HG02623 (cell line): ENCODE measurements at regions not wholly inside any gene's neighbourhood (a gene's known extent, or its start where the extent isn't known, plus 50 kb on each side); places are given as distances from the start of the nearest gene placed in this dataset.
"Not testable (repeated sequence)": the region's sequence is repeated elsewhere in the genome, so short reads cannot be mapped to it uniquely, and the experiment has no call there.

ENCODE experiments used
- ATAC-seq: cut with Tn5 transposase; IDR thresholded peaks from one replicate; pipeline ENCODE4 v1.9.1; 2021; ENCODE audit warnings: moderate library complexity; ENCODE audit not compliant: unreplicated experiment

GRCh38 chr2:193219413-193219812 lies 1024.7 kb upstream of the TMEFF2 start:
- no peak for ATAC-seq

DNA sequence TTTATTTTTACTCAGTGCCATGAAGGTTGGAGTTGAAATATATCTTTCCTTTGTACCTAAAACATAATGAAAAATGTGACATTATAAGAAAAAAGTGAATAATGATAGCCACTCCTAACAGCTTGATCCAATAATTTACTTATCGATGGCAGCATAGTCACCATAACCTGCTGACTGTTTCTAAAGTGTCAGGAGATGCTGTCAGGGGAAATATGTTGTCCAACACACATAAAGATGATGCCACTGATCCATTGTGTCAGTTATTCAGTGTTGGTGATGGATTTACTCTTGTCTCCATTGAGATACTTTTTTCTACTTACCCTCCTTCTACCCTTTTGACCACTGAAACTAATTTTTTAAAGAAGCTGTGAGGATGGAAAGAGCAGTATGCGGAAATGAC lies 1006.9 kb upstream of the TMEFF2 start:
- ATAC-seq, result no peak

- ATAC-seq, result no peak
These were observed 1004.6 kb upstream of the TMEFF2 start for GRCh38 chr2:193199322-193199721.

- no peak for ATAC-seq
These were observed 993.1 kb upstream of the TMEFF2 start for GRCh38 chr2:193187816-193188215.

- ATAC-seq, result not testable (repeated sequence)
These were observed 976.2 kb upstream of the TMEFF2 start for GRCh38 chr2:193170981-193171380.

- ATAC-seq, result no peak
These were observed 961.7 kb upstream of the TMEFF2 start for GRCh38 chr2:193156480-193156879.

DNA sequence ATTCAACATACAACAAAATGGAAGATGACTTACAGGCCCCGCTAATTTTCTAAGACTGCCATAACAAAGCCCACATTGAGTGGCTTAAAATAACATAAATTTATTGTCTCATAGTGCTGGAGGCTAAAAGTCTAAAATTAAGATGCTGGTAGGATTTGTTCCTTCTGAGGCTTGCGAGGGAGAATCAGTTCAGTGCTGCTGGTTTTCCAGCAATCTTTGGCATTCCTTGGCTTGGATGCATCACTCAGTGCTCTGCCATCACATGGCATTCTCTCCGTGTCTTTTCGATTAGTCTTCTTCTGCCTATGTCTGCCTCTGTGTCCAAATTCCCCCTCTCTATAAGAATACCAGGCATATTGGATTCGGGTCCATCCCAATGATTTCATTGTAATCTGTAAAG lies 959.3 kb upstream of the TMEFF2 start:
- no peak for ATAC-seq

DNA sequence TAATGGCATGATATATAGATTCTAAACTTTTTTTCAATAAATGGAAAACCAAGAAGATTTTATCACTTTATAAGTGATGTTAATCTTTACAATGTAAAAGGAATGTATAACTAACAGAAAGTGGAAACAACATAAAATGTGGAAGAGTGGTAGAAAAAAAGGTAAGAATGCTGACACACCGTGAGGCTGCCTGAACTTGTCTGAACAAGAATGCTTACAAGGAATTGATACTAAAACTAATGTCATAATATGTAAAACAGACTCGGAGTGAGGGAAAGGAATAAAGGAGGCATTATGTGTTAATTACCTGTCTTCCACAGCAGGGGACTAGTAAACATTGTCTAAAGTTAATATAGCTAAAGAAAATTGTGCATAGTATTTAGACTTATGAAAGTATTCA lies 958.8 kb upstream of the TMEFF2 start:
- ATAC-seq, result no peak

DNA sequence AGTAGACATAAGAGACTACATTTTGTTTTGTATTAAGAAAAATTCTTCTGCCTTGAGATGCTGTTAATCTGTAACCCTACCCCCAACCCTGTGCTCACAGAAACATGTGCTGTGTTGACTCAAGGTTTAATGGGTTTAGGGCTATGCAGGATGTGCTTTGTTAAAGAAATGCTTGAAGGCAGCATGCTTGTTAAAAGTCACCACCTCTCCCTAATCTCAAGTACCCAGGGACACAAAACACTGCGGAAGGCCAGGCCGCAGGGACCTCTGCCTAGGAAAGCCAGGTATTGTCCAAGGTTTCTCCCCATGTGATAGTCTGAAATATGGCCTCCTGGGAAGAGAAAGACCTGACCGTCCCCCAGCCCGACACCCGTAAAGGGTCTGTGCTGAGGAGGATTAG lies 947.7 kb upstream of the TMEFF2 start:
- not testable (repeated sequence) for ATAC-seq

GRCh38 chr2:193141998-193142397 lies 947.3 kb upstream of the TMEFF2 start:
- no peak for ATAC-seq

GRCh38 chr2:193140895-193141294 lies 946.2 kb upstream of the TMEFF2 start:
- ATAC-seq, result not testable (repeated sequence)

GRCh38 chr2:193124815-193125214 lies 930.1 kb upstream of the TMEFF2 start:
- no peak for ATAC-seq

DNA sequence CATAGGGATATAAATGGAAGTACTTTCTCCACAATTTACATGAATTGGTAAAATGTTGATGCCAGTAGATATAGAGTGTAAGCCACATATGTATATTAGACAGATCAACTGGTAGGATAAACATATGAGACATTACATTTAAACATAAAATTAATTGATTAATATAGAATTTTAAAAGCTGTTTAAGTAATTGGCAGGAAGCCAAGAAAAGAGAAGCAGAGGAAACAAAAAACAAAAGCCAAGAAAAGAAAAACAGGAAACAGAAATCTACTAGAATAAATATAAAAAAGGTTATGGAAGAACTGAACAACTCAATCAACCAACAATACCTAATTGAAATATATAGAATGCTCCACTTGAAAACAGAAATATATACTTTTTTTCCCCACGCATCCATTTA lies 920.1 kb upstream of the TMEFF2 start:
- no peak for ATAC-seq

DNA sequence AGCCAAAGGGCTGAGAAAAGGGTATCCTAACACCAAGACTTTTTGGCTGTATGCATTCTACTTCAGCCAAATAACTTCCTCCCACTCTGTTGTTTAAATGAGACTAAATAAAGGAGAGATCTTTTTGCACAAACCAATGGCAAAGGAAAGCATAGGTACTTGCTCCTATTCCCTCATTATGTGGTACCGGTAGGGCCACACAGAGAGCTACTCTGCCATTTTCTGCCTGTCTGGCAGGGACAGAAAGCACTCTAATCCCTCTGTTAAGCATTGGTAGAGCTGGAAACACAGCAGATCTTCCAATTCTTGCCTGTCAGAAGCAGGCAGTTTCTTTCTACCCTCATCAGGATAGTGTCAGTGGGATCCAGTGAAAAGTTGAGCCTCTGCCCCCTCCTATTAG lies 918.3 kb upstream of the TMEFF2 start:
- ATAC-seq, result no peak

- no peak for ATAC-seq
These were observed 908.3 kb upstream of the TMEFF2 start for GRCh38 chr2:193103064-193103463.

DNA sequence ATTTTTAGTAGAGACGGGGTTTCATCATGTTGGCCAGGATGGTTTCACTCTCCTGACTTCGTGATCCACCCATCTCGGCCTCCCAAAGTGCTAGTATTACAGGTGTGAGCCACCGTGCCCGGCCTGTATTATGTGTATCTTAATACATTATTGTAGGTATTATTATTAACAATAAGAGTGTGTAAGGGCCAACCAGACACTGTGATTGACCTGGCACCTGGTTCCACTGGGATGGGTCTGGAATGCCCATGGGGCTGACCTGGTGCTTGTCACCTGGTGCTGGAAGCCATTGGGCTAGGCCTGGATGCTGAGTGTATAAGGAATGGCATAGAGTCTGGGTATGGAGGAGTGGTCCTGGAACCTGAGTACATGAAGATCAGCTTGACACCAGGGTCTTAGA lies 906.9 kb upstream of the TMEFF2 start:
- ATAC-seq, result no peak

- no peak for ATAC-seq
These were observed 893.3 kb upstream of the TMEFF2 start for GRCh38 chr2:193088026-193088425.

DNA sequence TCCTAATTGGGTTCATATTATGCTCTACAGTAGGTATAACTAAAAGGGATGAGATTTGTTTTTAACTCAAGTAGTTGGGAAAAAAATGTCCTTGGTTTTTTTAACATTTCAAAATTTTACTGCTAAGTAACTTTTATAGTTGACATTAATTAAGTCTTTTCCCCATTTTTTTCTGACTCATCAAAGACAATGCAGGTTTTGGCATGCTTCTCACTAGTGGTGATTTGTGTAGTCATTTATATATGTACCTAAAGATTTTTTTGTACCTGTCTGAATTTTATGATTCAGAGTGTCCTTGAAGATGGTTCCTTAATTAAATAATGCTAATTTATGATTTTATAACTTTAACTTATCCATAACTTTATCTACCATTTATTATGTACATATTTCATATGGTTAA lies 882.3 kb upstream of the TMEFF2 start:
- ATAC-seq, result no peak

GRCh38 chr2:193074933-193075332 lies 880.2 kb upstream of the TMEFF2 start:
- no peak for ATAC-seq

DNA sequence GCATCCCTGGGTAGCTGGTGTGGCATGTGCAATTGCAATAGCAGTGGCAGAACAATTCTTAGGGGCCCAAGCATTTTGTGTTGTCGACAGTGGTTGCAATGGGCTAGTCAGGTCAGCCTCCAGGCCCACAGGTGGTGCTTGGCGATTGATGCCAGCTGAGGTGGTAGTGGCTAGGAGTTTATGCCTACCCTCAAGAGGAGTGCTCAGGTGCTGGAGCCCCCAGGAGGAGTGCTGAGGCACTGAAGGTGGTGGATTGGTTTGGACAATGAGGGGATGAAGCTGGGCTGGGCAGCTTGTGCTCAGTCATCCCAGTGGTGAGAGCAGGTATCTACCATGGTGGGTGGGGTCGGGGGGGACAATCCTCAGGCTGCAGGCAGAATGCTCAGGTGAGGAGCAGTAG lies 877.9 kb upstream of the TMEFF2 start:
- ATAC-seq, result no peak

DNA sequence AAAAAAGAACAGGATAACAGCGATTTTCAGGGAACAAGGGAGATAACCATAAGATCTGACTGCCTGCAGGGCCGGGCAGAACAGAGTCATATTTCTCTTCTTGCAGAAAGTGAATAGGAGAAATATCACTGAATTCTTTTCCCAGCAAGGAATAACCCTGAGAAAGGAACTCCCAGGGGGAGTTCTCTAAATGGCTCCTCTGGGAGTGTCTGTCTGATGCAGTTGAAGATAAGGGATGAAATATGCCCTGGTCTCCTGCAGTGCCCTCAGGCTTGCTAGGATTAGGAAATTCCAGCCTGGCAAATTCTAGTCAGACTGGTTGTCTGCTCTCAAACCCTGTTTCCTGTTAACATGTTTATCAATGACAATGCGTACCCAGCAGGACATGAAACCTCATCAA lies 830.8 kb upstream of the TMEFF2 start:
- ATAC-seq, result not testable (repeated sequence)

DNA sequence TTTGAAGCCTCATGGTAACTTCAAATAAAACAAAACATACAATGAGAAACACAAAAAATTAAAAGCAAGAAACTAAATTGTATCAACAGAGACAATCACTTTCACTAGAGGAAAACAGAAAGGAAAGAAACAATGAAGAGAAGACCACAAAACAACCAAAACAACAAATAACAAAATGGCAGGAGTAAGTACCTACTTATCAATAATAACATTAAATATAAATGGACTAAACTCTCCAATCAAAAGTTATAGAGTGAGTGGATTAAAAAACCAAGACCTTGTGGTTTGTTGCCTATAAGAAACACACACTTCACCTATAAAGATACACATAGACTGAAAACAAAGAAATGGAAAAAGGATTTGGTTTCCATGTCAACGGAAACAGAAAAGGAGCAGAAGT lies 830.1 kb upstream of the TMEFF2 start:
- no peak for ATAC-seq

- ATAC-seq, result no peak
These were observed 817.1 kb upstream of the TMEFF2 start for GRCh38 chr2:193011870-193012269.

DNA sequence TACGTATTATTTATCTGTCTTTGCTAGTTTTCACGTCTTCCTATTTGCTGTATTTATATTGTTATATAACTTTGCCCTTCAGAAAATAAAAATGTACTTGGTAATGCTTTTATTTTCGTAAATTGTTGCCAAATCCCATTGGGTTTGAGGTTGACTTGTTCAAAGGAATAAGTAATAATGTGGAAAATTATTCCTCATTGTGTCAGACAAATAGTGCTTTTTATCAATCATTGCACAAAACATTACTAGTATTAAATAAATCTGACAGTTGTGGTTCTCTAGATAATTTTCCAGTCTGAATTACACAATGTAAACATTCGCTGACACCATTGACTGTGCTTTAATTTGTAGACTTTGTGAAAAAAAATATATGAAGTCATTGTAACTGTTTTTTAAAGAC lies 798.3 kb upstream of the TMEFF2 start:
- ATAC-seq, result no peak
